T-cell (primary cell): ENCODE measurements at regions not wholly inside any gene's neighbourhood (a gene's known extent, or its start where the extent isn't known, plus 50 kb on each side); places are given as distances from the start of the nearest gene placed in this dataset.

Experiments used
- ATAC-seq, 4 experiments: fragments of 200-7000 bp in 3 of 4; fragments of 150-1000 bp in 1 of 4; cut with Tn5 transposase; replicated peaks in 1 of 4; 1 replicate in 3 of 4; 2 replicates in 1 of 4; pipeline ENCODE4 v1.10.0; 2021; ENCODE audit warnings: moderate library complexity in 3 of 4, mild to moderate bottlenecking in 2 of 4, moderate number of reproducible peaks in 1 of 4
- CTCF ChIA-PET, 2 donors: fragments of 300-600 bp; sonication (Branson Sonifier 250); formaldehyde crosslinking; loops; one replicate each; lab custom pipeline; 2022; ENCODE audit warnings: antibody characterized with exemption in 2 of 2; lab: Charles Lee
- POLR2A ChIA-PET, 2 donors: fragments of 300-600 bp; sonication (Branson Sonifier 250); formaldehyde crosslinking; loops; one replicate each; lab custom pipeline; 2022; ENCODE audit warnings: antibody characterized with exemption in 2 of 2; lab: Charles Lee
- DNase-seq, 35 experiments: peaks; one replicate each; pipeline versions ENCODE4 v3.0.0 to v3.0.0-alpha.2; 2013 to 2023
- H3K27ac ChIP-seq: one replicate; pipeline ENCODE4 v1.5.1; 2013; ENCODE audit warnings: low read length
- H3K27me3 ChIP-seq, 2 experiments: replicated peaks in 1 of 2; 1 replicate in 1 of 2; 2 replicates in 1 of 2; pipeline versions ENCODE4 v1.6.1 to v1.7.0; 2013; ENCODE audit warnings: low read length in 1 of 2, mixed read lengths in 1 of 2; ENCODE audit not compliant: control insufficient read depth in 2 of 2, insufficient read depth in 2 of 2; ENCODE audit errors: extremely low read depth in 1 of 2
- H3K36me3 ChIP-seq, 2 donors: 1 replicate in 1 of 2; 2 replicates in 1 of 2; pipeline versions ENCODE4 v1.6.1 to v1.7.0; 2013; ENCODE audit warnings: low read length in 1 of 2; ENCODE audit not compliant: control insufficient read depth in 2 of 2, insufficient read depth in 1 of 2; ENCODE audit errors: extremely low read depth in 1 of 2
- H3K4me1 ChIP-seq, 2 experiments: 1 replicate in 1 of 2; 2 replicates in 1 of 2; pipeline versions ENCODE4 v1.6.1 to v1.7.0; 2013; ENCODE audit warnings: low read length in 2 of 2, mixed read lengths in 1 of 2; ENCODE audit not compliant: insufficient read depth in 2 of 2, control insufficient read depth in 1 of 2; ENCODE audit errors: extremely low read depth in 1 of 2
- H3K4me3 ChIP-seq, 2 donors: 1 replicate in 1 of 2; 2 replicates in 1 of 2; pipeline versions ENCODE4 v1.5.1 to v1.7.0; 2013; ENCODE audit warnings: mild to moderate bottlenecking in 2 of 2, low read length in 1 of 2, moderate library complexity in 1 of 2; ENCODE audit not compliant: control insufficient read depth in 1 of 2; ENCODE audit errors: extremely low read depth in 1 of 2
- H3K9me3 ChIP-seq: 2 replicates; pipeline ENCODE4 v1.7.0; 2013
- H3K27ac Mint-ChIP-seq, 2 donors: one replicate each; pipeline ENCODE4 v1.8.0; 2020 to 2021; ENCODE audit warnings: mild to moderate bottlenecking in 2 of 2, mixed read lengths in 2 of 2
- H3K27me3 Mint-ChIP-seq, 2 donors: one replicate each; pipeline ENCODE4 v1.8.0; 2021 to 2022; ENCODE audit warnings: mixed read lengths in 2 of 2
- H3K36me3 Mint-ChIP-seq: one replicate; pipeline ENCODE4 v1.8.0; 2021; ENCODE audit warnings: mixed read lengths
- H3K4me1 Mint-ChIP-seq, 3 donors: one replicate each; pipeline ENCODE4 v1.8.0; 2020 to 2022; ENCODE audit warnings: mixed read lengths in 3 of 3, mild to moderate bottlenecking in 1 of 3
- H3K4me3 Mint-ChIP-seq, 3 donors: one replicate each; pipeline ENCODE4 v1.8.0; 2020 to 2022; ENCODE audit warnings: mild to moderate bottlenecking in 3 of 3, mixed read lengths in 3 of 3, moderate library complexity in 3 of 3
- H3K9me3 Mint-ChIP-seq, 3 donors: one replicate each; pipeline ENCODE4 v1.8.0; 2020 to 2022; ENCODE audit warnings: mixed read lengths in 3 of 3
- WGBS: methylation state at CpG from one replicate; pipeline ENCODE4 v1.1.5; 2013; ENCODE audit warnings: missing lambda C conversion rate; ENCODE audit not compliant: insufficient coverage; 5-methylcytosine and 5-hydroxymethylcytosine counted together

- Mint-ChIP-seq H3K27me3 (no peaks in the 10 kb centered on the region), H3K27ac (no peak overlapping the region), H3K4me1 (no peaks in the 10 kb centered on the region), H3K36me3 (no peaks in the 10 kb centered on the region), H3K4me3 (no peak overlapping the region), H3K9me3 (peaks cover 0 to 3% (median 0%) of the 10 kb centered on the region in 3 donors)
- Histone ChIP-seq H3K27me3 (no peaks in the 10 kb centered on the region), H3K4me3 (no peak overlapping the region), H3K4me1 (no peaks in the 10 kb centered on the region), H3K27ac (no peak overlapping the region), H3K36me3 (no peaks in the 10 kb centered on the region), H3K9me3 (no peaks in the 10 kb centered on the region)
- ATAC-seq (no peak), DNase-seq (no peak)
- ChIA-PET CTCF (no interaction called here), POLR2A (no interaction called here)
Measured at GRCh38 chr4:111699165-111699564, 446.1 kb upstream of the FAM241A start.

GRCh38 chr4:111701102-111701501, 444.2 kb upstream of the FAM241A start:
- peaks cover 0 to 4% (median 3%) of the 10 kb centered on the region in 3 donors for H3K9me3 Mint-ChIP-seq
- WGBS: 67% methylated on average over 1 of the region's 3 CpGs
- POLR2A ChIA-PET: no interaction called here

GRCh38 chr4:111707491-111707890, 437.8 kb upstream of the FAM241A start:
- H3K4me1 Mint-ChIP-seq: no peaks in the 10 kb centered on the region
- H3K27ac ChIP-seq: no peak overlapping the region
- H3K27ac Mint-ChIP-seq: no peak overlapping the region
- H3K4me3 Mint-ChIP-seq: no peak overlapping the region
- no peak overlapping the region for H3K4me3 ChIP-seq
- DNase-seq (no peak), ATAC-seq (no peak)
- peaks cover 0 to 4% (median 0%) of the 10 kb centered on the region in 3 donors for H3K9me3 Mint-ChIP-seq
- H3K27me3 Mint-ChIP-seq: no peaks in the 10 kb centered on the region
- no peaks in the 10 kb centered on the region for H3K9me3 ChIP-seq
- H3K27me3 ChIP-seq: no peaks in the 10 kb centered on the region
- no peaks in the 10 kb centered on the region for H3K4me1 ChIP-seq
- CTCF ChIA-PET: no interaction called here
- POLR2A ChIA-PET: no interaction called here
- H3K36me3 Mint-ChIP-seq: no peaks in the 10 kb centered on the region
- no peaks in the 10 kb centered on the region for H3K36me3 ChIP-seq

More at GRCh38 chr4:111701102-111701501, 444.2 kb upstream of the FAM241A start:
- Histone ChIP-seq H3K27ac (no peak overlapping the region), H3K27me3 (no peaks in the 10 kb centered on the region), H3K4me3 (no peak overlapping the region), H3K9me3 (no peaks in the 10 kb centered on the region), H3K36me3 (no peaks in the 10 kb centered on the region), H3K4me1 (no peaks in the 10 kb centered on the region)
- no peak overlapping the region for H3K4me3 Mint-ChIP-seq
- DNase-seq (no peak), ATAC-seq (no peak)
- CTCF ChIA-PET: no interaction called here
- no peak overlapping the region for H3K27ac Mint-ChIP-seq
- H3K36me3 Mint-ChIP-seq: no peaks in the 10 kb centered on the region
- H3K27me3 Mint-ChIP-seq: no peaks in the 10 kb centered on the region
- H3K4me1 Mint-ChIP-seq: no peaks in the 10 kb centered on the region

- no peaks in the 10 kb centered on the region for H3K36me3 ChIP-seq
- H3K27ac Mint-ChIP-seq: no peak overlapping the region
- WGBS: no CpG with 5 or more reads among the region's 3 CpGs
- H3K27me3 Mint-ChIP-seq: no peaks in the 10 kb centered on the region
- no peak overlapping the region for H3K4me3 Mint-ChIP-seq
- no peaks in the 10 kb centered on the region for H3K4me1 Mint-ChIP-seq
- POLR2A ChIA-PET: no interaction called here
- H3K9me3 Mint-ChIP-seq: peaks cover 0 to 3% (median 0%) of the 10 kb centered on the region in 3 donors
- ATAC-seq (no peak), DNase-seq (no peak)
- H3K9me3 ChIP-seq: no peaks in the 10 kb centered on the region
- no peaks in the 10 kb centered on the region for H3K4me1 ChIP-seq
- no peaks in the 10 kb centered on the region for H3K36me3 Mint-ChIP-seq
- CTCF ChIA-PET: no interaction called here
- H3K27me3 ChIP-seq: no peaks in the 10 kb centered on the region
- no peak overlapping the region for H3K27ac ChIP-seq
- no peak overlapping the region for H3K4me3 ChIP-seq
Measured at GRCh38 chr4:111712093-111712677, 433.1 kb upstream of the FAM241A start.

GRCh38 chr4:111713276-111713675, 432.0 kb upstream of the FAM241A start:
- no peaks in the 10 kb centered on the region for H3K4me1 Mint-ChIP-seq
- no peaks in the 10 kb centered on the region for H3K27me3 ChIP-seq
- POLR2A ChIA-PET: interaction anchor here in 1 of 2 donors (0.6 kb wide), 1 partner anchor 136 kb away, joined by 3 read pairs; no protein-coding TSS in a partner anchor
- H3K9me3 ChIP-seq: no peaks in the 10 kb centered on the region
- H3K27ac ChIP-seq: no peak overlapping the region
- WGBS: no CpG with 5 or more reads among the region's 3 CpGs
- H3K36me3 ChIP-seq: no peaks in the 10 kb centered on the region
- peaks cover 0 to 3% (median 0%) of the 10 kb centered on the region in 3 donors for H3K9me3 Mint-ChIP-seq
- H3K4me3 Mint-ChIP-seq: no peak overlapping the region
- CTCF ChIA-PET: interaction anchor here in 1 of 2 donors (0.6 kb wide), 1 partner anchor 1223 kb away, joined by 3 read pairs; no protein-coding TSS in a partner anchor
- no peaks in the 10 kb centered on the region for H3K36me3 Mint-ChIP-seq
- no peaks in the 10 kb centered on the region for H3K27me3 Mint-ChIP-seq
- H3K4me3 ChIP-seq: no peak overlapping the region
- H3K27ac Mint-ChIP-seq: no peak overlapping the region
- DNase-seq (no peak), ATAC-seq (no peak)
- no peaks in the 10 kb centered on the region for H3K4me1 ChIP-seq

GRCh38 chr4:111717921-111718320, 427.3 kb upstream of the FAM241A start:
- no peak overlapping the region for H3K4me3 ChIP-seq
- POLR2A ChIA-PET: no interaction called here
- no peaks in the 10 kb centered on the region for H3K36me3 ChIP-seq
- Mint-ChIP-seq H3K4me1 (no peaks in the 10 kb centered on the region), H3K27me3 (no peaks in the 10 kb centered on the region), H3K27ac (no peak overlapping the region), H3K36me3 (no peaks in the 10 kb centered on the region), H3K4me3 (no peak overlapping the region), H3K9me3 (peaks cover 0 to 3% (median 2%) of the 10 kb centered on the region in 3 donors)
- no peak overlapping the region for H3K27ac ChIP-seq
- no peaks in the 10 kb centered on the region for H3K27me3 ChIP-seq
- H3K9me3 ChIP-seq: no peaks in the 10 kb centered on the region
- DNase-seq (no peak), ATAC-seq (no peak)
- CTCF ChIA-PET: interaction anchor here (0.5 to 0.6 kb wide), 2 partner anchors 20 to 1105 kb away, joined by 3 to 4 read pairs; no protein-coding TSS in a partner anchor
- H3K4me1 ChIP-seq: no peaks in the 10 kb centered on the region
- WGBS: no CpG with 5 or more reads among the region's 1 CpG
